GM13977 (cell line): ENCODE measurements at regions not wholly inside any gene's neighbourhood (a gene's known extent, or its start where the extent isn't known, plus 50 kb on each side); places are given as distances from the start of the nearest gene placed in this dataset.

Experiments used
- DNase-seq: peaks from one replicate; pipeline ENCODE4 v3.0.0; 2012; ENCODE audit warnings: low spot score
- CTCF ChIP-seq: IDR thresholded peaks from 2 replicates; pipeline ENCODE4 v1.5.1; 2012; ENCODE audit warnings: mild to moderate bottlenecking, control low read depth; ENCODE audit not compliant: insufficient read depth; ENCODE audit errors: extremely low read depth, missing control alignments
- in situ Hi-C: fragments of 300-500 bp; cut with MboI; formaldehyde crosslinking; loops from one replicate; pipeline ENCODE4 v1.12.0; 2022; ENCODE audit warnings: low sequenced_read_pairs, low pct_unique_long_range_greater_than_20kb, mixed read lengths, inconsistent platforms; ENCODE audit not compliant: unreplicated experiment

DNA sequence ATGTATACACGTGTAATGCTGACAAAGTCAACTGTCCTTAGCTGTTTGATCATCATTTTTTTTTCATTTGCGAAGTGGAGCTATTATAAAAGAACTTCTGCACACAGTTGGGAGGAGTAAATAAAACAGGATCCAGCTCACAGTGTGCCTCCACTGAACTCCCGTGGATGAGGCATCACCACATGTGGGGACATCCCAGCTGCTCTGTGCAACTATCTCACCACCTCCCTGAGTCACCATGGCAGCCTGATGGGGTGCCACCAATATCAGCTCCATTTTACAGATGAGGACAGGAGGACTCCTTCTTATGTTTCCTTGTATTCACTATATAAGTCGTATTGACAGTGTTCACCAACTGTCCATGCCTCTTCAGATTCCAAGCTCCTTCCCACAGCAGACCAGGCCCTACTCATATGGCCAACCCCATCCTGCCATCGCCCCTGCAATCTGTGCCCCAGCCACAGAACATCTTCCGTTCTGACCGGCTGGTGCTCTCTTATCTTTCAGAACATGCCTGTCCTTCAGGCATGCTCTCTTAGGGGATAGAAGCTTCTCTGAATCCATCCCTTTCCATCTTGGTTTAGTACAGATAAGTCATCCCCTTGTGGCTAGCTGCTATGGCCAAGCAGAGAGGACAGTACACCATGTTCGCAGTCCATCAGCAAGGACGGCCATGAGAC is 288.1 kb downstream of the RNF144A start:
- in situ Hi-C loops, result no loop called here
- no peak for DNase-seq
- TF ChIP-seq CTCF, result no peak

- TF ChIP-seq CTCF, result no peak
- in situ Hi-C loops, result no loop called here
- no peak for DNase-seq
Measured at GRCh38 chr2:7206111-7206810, 289.0 kb downstream of the RNF144A start.

GRCh38 chr2:7207631-7208030 is 290.4 kb downstream of the RNF144A start:
- TF ChIP-seq CTCF, result no peak
- no peak for DNase-seq
- in situ Hi-C loops, result no loop called here

GRCh38 chr2:7209757-7210555 is 292.7 kb downstream of the RNF144A start:
- DNase-seq, result no peak
- in situ Hi-C loops, result no loop called here

GRCh38 chr2:7210712-7211111 is 293.5 kb downstream of the RNF144A start:
- no peak for DNase-seq
- in situ Hi-C loops, result no loop called here
- no peak for TF ChIP-seq CTCF

More at GRCh38 chr2:7209757-7210555, 292.7 kb downstream of the RNF144A start:
- TF ChIP-seq CTCF, result no peak

- TF ChIP-seq CTCF, result no peak
- in situ Hi-C loops, result no loop called here
- DNase-seq, result no peak
Measured at GRCh38 chr2:7225848-7226247, 308.6 kb downstream of the RNF144A start.
